IPS-NIHi11 (cell line): ENCODE measurements at regions not wholly inside any gene's neighbourhood (a gene's known extent, or its start where the extent isn't known, plus 50 kb on each side); places are given as distances from the start of the nearest gene placed in this dataset.
"Not testable (repeated sequence)": the region's sequence is repeated elsewhere in the genome, so short reads cannot be mapped to it uniquely, and the experiment has no call there.

Experiments
- DNase-seq: peaks from one replicate; pipeline ENCODE4 v3.0.0; 2012; ENCODE audit warnings: mixed read lengths, low spot score

DNA sequence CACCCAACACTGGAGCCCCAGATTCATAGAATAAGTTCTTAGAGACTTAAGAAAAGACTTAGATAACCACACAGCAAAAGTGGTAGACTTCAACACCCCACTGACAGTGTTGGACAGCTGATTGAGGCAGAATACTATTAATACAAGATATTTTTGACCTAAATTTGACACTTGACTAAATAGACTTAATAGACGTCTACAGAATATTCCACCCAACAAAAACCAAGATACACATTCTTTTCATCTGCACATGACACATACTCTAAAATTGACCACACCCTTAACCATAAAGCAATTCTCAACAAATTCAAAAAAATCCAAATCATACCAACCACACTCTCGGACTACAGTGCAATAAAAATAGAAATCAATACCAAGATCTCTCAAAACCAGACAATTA, 179.8 kb upstream of the TPM1 start:
- no peak for DNase-seq

DNA sequence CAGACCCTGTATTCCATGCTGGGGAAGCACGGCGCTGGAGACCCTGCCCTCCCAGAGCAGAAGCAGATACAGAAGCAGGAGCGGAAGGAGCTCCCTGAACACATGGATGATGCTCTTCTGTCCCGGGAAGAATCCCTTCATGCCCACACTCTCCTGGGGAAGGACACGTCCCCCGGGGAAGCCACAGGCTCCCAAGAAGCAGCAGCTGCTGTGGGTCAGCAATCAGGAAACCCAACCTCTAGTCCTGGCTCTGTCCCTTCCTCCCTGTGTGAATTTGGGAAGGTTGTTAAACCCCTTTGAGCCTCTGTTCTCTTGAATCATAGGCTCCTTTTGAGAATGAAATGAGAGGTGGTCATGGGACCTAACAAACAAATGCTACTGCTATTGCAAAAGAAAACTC, 176.2 kb upstream of the TPM1 start:
- DNase-seq: no peak

DNA sequence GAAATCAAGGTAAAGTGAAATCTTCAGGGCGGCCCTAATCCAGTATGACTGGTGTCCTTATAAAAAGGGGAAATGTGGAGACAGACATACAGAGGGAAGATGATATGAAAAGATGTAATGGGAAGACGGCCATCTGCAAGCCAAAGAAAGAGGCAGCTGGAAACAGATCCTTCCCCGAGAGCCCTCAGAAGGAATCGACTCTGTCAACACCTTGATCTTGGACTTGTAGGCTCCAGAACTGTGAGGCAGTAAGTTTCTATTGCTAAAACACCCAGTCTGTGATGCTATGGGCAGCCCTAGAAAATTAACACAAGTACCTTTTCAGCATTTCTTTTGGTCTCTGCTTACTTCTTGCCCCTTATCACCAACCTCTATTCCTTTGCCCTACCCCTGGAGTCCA, 174.7 kb upstream of the TPM1 start:
- DNase-seq: no peak

DNA sequence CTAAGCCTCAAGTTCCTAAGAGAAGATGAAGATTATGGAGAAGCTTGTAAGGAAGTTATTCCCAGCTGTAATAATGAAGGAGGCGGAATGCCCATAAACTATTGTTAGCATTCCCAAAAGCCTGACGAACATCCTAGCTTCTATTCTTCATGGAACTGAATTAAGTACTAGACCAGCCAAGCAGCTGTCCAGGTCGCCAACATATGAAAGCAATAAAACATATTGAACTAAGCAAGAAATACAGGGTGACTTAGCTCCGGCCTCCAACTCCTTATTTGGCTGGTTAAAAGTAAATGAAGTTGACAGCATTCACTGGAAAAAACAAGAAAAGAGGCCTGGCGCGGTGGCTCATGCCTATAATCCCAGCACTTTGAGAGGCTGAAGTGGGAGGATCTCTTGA, 174.0 kb upstream of the TPM1 start:
- DNase-seq: no peak

DNA sequence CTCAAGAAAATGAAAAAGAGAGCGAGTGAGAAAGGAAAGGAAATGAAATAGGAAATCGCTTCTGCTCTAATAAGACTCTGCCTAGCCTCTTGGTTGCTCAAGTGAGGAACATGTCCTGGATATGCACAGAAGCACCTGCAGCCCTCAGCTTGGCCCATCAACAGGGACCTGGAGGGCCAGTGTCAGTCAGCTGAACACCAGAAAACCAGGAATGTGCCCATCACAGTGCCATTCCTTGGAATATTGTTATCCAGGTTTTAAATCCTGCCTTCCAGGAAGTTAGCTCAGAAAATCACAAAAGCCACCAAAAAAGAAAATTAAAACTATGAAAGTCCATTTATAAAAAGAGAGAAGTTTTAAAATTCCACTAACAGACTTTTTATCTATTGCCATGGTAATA, 173.4 kb upstream of the TPM1 start:
- no peak for DNase-seq

DNA sequence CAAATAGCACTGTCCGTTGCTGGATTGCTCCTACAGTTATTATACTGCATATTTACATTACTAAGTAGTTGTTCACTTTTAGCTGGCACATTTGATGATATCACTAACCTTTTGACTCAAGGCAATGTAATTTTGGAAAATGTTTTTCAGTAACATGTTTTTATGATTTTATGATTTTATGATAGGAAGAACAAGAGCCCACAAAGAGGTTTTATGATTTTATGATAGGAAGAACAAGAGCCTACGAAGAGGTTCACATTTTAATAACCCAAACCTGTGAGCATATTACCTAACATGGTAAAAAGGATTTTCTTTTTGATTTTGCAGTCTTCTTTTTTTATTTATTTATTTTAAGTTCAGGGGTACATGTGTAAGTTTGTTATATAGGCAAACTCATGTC, 172.3 kb upstream of the TPM1 start:
- no peak for DNase-seq

DNA sequence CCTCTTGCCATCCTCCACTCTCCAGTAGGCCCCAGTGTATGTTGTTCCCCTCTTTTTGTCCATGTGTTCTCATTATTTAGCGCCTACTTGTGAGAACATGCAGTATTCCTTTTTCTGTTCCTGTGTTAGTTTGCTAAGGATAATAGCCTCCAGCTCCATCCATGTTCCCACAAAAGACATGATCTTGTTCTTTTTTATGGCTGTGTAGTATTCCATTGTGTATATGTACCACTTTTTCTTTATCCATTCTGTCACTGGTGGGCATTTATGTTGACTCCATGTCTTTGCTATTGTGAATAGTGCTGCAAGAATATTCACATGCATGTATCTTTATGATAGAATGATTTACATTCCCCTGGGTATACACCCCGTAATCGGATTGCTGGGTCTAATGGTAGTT, 171.8 kb upstream of the TPM1 start:
- not testable (repeated sequence) for DNase-seq

DNA sequence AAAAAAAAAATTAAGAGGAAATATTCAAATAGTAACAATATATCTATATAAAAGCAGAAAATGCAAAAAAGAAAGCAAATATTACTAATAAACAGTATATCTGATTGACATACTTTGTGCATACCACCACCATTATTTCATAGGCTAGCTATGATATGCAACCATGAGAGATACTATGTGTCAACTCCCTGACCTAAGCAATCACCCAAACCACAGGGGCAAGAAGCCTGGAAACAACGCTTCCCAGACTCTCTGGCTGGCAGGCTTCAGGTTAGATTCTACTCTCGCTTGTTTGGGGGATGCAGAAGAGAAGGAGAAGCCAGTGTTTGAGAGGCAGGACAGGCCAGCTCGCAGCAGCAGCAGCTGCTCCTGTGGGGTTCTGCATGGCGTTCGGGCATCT, 169.3 kb upstream of the TPM1 start:
- no peak for DNase-seq

DNA sequence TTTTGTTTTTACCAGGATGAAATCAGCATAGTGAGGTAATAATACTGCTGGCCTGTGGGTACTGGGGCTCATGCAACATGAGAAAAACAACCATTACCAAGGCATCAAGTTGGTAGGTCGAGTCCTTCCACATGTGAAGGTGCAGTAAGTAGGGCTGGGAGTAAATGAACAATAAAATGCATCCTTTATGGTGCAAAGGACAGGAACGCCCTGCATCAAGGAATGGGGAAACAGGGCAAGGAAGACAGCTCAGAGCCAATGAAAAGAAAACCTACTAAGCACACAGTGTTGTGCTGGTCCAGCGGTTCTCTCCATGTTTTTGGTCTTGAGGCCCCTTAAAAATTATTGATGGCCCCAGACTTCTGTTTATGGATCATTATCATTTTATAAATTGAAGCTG, 168.5 kb upstream of the TPM1 start:
- no peak for DNase-seq

DNA sequence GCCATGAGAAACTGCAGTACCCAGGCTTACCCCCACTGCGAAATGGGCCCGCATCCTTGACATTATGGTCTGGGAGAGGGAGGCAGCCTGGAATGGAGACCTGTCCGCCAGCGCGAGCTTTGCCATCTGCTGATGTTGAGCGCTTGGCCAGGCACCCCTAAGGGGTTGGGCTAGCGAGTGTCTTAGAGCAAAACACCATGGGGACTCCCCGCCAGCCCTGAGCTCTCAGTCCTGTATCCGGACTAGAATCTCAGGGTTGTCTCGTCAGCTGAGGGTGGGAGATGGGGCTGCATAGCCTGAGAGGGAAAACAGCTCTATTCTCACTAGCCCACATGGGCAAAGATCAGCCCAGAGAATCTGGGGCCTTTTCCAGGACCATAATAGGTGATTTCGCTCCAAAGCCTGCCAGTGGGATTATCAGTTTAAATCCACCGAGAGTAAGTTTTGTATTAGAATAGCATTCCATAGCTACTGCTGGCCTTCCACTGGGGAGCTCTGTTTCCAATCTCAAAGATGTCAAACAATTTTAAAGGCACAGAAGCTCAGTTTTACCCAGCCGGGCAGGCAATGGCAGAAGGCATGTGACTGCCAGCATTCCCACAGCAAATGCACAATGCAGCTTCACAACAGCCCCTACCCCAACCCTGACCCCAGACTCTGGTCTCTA, 167.5 kb upstream of the TPM1 start:
- no peak for DNase-seq

DNA sequence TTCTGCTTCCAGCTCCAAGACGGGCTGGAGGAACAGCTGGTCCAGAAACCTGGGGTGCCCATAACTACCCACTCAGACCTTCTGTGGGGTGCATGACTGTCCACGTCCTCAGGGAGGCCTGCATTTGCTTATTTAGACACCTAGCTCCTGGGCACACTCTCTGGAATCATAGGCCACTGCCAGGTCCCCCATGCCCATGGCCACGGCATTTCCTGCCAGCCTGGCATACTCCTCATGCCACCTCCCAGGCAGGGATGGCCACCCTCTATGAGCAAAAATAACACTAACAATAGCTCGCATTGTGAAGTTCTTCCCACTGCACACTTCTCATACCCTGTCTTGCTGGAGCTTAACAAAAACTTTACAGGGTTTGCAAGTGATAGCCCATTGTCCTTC, 166.9 kb upstream of the TPM1 start:
- DNase-seq: no peak

DNA sequence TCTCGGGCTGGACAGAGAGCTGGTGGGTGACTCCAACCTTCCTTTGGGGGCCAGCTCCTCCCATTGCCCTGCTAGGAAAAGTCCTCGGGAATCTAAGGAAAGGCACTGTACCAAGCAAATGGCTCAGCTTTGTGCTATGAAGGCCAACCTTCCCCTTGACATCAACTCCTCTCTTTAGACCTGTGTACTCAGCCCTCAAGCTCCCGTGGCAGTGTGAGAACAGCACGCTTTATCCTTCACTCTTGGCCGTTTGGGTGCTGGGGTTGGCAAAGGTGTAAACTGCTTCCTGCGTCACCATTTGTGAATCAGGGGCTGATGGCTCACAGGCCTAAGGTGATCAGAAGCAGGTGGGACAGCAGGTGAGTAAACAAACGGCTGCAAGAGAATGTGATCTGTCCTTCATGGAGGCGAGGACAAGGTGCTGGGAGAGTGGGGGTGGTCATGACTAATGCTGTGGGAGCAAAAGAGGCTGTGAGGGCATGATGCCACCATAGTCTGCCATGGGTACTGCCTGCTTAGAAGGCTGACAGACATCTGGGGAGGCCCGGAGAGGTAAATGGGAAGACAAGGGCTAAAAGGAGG, 165.2 kb upstream of the TPM1 start:
- no peak for DNase-seq

DNA sequence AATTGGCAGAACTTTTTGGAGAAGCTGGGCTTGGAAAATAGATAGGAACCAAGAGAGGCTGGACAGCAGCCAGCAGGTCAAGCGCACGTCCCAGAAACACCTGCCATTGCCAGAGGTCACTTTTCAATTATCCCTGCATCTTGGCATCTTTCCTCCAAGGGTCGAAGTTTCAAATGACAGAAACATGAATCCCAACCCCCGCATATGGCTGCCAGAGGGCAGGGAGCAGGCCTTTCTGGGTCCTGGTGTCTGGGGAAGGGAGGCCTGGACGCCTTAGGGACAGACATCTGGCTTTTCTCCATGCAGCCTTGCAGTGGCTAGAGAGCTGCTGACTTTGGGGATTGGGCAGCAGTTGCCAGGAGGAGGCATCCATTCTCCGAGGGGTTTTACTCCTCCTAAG, 164.5 kb upstream of the TPM1 start:
- no peak for DNase-seq

DNA sequence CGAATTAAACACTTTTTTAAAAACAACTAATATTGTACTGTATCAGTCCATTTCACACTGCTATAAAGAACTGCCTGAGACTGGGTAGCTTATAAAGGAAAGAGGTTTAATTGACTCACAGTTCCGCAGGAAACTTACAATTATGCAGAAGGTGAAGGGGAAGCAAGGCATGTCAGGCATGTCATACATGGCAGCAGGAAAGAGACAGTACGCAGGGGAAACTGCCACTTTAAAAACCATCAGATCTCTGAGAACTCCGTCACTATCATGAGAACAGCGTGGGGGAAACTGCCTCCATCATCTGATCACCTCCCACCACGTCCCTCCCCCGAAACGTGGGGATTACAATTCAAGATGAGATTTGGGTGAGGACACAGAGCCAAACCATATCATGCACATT, 162.8 kb upstream of the TPM1 start:
- DNase-seq: no peak

DNA sequence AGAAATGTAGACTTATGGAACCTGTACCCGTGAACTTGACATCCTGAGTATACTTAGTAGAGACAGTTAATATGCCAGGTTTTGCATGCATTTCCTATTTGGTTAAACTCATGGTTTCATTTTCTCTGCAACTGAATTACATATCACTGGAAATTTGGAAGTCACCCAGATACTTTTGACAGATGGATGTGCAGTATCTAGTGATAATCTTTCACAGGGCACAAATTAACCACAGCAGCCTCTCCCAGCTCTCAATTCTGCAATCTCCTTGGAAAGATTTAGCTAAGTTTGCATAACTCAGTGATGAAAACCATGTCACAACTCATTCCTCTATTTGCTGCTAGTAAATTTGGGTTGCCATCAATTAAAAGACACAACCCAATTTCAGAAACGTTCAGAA, 162.3 kb upstream of the TPM1 start:
- DNase-seq: no peak

DNA sequence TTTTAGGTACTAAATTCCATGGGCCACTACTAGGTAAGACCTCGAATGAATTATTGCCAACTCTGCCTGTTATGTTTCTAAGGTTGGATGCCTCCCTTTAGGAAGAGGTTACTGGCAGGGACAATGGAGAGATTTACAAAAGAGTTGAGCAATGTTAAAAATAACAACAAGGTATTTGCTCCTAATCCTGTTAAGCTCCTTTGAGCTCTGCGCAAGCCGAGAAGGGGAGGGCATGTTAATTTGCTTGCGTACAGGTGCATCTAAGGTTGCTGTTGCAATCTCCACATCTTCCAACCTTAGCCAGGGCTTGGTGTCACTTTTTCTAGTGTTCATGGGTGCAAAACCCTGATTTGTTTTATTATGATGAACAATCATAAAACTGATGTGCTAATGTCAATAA, 161.5 kb upstream of the TPM1 start:
- no peak for DNase-seq

DNA sequence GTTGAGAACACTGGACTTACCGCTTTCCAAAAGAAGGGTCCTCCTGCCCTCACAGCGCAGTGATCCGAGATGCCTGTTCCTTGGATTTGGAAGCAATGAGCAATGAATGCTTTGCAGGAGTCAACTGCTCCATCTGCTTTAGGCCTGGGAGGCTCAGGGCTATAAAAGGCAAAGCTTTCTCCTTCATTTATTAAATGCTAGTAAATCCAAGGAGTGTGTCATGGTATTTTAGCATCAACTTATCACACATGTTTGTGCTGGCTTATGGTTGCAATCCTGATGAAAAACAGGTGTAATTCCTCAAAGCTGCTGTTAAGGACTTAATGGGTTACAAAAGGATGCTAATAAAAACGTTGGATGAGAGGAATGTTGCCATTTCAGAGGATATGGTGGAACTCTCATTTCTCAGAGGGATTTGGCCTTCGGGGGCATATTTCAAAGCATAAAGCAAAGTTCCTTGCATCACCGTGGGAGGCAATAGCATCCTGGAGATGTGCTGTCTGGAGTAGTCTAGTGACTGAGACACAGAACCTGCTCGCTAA, 158.5 kb upstream of the TPM1 start:
- DNase-seq: no peak

DNA sequence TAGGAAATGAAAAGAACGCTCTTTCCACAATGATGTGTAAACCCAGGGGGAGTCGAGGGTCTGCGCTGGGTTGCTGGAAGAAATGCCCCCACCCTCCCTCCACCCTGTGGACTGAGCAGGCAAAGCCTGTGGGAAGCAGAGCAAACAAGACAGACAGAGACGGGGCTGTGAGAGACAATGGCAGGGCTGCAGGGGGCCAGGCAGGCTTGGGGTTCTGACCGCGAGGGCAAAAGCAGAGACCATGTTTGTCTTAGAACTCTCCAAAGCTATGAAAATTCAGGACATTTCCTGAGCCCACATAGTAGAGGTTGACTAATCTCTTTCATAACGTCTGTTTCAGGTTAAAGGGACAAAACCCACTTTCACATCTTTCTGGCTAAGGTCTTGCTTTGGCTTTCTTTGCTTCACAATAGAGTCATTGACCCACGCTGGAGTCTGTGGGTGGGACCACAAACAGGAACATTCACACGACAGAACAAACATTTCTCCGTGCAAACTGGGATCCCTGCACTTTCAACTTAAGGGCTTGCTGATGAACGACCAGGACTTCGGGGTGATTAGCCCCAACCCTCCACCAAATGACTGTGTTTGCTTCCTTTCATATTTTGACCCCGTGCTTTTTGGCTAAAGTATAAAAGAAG, 156.0 kb upstream of the TPM1 start:
- DNase-seq: peak; percentile 57

DNA sequence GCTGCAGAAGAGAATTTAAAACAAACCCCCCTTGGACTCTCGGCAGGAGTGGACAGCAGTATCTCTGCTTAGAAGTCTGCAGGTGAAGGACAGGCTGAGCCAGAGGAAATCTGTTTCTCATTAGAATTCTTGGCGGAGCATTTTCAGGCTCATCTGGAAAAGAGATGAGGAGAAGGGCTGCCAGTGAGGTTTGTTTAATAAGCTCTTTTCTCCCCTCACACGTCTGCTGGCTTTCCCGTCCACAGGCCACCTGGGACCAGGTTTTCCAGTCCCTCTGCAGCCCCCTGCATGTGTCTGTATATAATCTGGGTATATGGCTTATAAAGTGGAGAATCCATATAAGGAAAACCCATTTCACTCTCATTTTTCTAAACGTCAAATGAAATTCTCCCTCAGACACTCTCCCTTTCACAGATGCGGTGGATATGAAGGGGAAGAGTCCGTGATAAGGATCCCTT, 155.4 kb upstream of the TPM1 start:
- DNase-seq: no peak

DNA sequence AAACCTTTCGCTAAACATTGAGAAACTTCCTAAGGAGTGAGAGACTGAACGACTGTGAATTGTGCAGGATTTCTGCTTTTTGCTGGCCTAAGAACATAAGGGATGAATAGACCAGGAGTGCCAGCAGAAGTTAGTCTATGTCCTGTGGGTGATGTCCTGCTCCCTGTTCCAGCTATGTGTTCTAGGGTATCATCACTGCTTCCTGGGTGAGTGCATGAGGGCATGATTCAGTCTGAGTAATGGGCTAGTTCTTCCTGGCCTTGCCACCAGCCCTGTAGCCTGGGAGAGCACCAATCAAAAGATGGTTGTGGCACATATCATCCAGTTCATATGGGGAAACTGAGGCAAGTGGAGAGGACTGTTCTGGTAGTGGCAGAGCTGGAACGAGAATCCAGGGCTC, 153.9 kb upstream of the TPM1 start:
- DNase-seq: no peak

DNA sequence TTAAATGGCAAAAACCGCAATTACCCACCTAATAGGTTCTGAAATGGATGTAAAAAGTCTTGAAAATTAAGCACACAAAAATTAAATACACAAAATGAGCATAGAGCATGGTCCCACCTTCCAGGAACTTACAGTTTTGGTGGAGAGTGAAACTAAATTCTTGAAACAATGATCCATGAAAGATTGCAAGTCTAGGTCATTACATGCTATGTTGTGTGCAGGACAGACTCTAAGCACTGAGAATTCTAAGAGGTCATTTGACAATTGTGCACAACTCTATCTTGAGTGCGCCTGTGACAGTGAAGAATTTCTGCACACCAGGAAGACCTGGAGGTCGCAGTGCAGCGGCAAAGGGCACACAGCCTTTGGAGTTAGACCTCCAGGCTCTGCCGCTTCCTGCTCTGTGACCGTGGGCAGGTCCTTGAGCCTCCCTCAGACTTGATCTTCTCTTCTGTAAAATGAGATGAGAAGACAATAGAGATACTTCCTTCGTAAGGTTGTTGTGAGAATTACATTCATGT, 153.3 kb upstream of the TPM1 start:
- no peak for DNase-seq

DNA sequence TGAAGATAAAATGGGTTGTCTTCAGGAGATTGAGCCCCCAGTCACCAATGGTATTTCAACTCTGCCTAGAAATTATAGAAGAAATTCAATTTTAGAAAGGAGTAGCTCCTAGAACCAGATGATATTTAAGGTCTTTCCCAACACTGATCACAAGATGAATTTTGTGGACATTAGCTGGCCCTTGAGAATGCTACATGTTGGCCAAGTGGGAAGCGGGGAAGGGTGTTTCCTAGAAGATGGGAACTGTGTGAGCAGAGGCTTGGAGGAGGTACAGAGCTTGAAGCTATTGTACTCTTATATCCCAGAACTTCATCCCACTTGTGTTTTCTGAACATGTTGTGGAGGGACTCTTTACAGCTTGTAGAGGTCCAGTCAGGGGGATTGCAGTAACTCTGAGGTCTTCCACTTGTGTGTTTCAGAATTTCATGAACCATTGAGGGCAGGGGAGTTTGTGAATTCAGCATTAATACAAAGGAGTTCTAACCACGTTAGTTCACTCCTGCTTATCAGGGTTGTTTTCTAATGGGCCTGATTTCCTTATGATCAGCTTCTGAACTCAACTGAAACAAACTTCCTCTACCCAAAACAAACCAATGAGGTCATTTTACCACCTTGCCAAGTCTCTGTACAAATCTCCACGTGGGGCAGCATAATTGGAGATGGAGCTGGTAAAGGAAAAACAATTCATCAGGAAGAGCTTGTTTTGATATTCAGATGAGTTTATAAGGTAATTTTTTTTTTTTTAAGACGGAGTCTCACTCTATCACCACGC, 152.6 kb upstream of the TPM1 start:
- DNase-seq: no peak
